ENCODE measurements at regions not wholly inside any gene's neighbourhood (a gene's known extent, or its start where the extent isn't known, plus 50 kb on each side); places are given as distances from the start of the nearest gene placed in this dataset.
A peak's percentile ranks its signal among the peaks of the same experiment; 100 is the strongest.

- no peak for DNase-seq
Observed at GRCh38 chr12:116402163-116402939, 124.9 kb upstream of the MED13L start.

- DNase-seq: no peak
Observed at GRCh38 chr12:116403546-116403945, 126.1 kb upstream of the MED13L start.

GRCh38 chr12:116404247-116404646 lies 126.8 kb upstream of the MED13L start:
- DNase-seq: no peak

GRCh38 chr12:116404913-116405611 lies 127.6 kb upstream of the MED13L start:
- no peak for DNase-seq

- peak; percentile 72 to 80 for DNase-seq
Observed at GRCh38 chr12:116406529-116406928, 129.0 kb upstream of the MED13L start.

GRCh38 chr12:116408489-116409250 lies 131.2 kb upstream of the MED13L start:
- no peak for DNase-seq

- DNase-seq: no peak
Observed at GRCh38 chr12:116411977-116412376, 134.5 kb upstream of the MED13L start.

- DNase-seq: no peak
Observed at GRCh38 chr12:116414891-116415290, 137.4 kb upstream of the MED13L start.

- no peak for DNase-seq
Observed at GRCh38 chr12:116415408-116416108, 138.1 kb upstream of the MED13L start.

GRCh38 chr12:116416166-116416565 lies 138.7 kb upstream of the MED13L start:
- DNase-seq: no peak

GRCh38 chr12:116418551-116418950 lies 140.6 kb upstream of the MAP1LC3B2 start:
- DNase-seq: no peak

- DNase-seq: no peak
Observed at GRCh38 chr12:116420227-116420880, 138.8 kb upstream of the MAP1LC3B2 start.

GRCh38 chr12:116421785-116422538 lies 137.2 kb upstream of the MAP1LC3B2 start:
- DNase-seq: no peak

GRCh38 chr12:116423094-116423493 lies 136.1 kb upstream of the MAP1LC3B2 start:
- no peak for DNase-seq

GRCh38 chr12:116425256-116426193 lies 133.7 kb upstream of the MAP1LC3B2 start:
- DNase-seq: no peak

- no peak for DNase-seq
Observed at GRCh38 chr12:116426391-116427136, 132.6 kb upstream of the MAP1LC3B2 start.

GRCh38 chr12:116427200-116427930 lies 131.8 kb upstream of the MAP1LC3B2 start:
- no peak for DNase-seq

- no peak for DNase-seq
Observed at GRCh38 chr12:116429826-116430360, 129.3 kb upstream of the MAP1LC3B2 start.

Measured in right lung (tissue), 2 donors.